ENCODE measurements at regions not wholly inside any gene's neighbourhood (a gene's known extent, or its start where the extent isn't known, plus 50 kb on each side); places are given as distances from the start of the nearest gene placed in this dataset.
"Not testable (repeated sequence)": the region's sequence is repeated elsewhere in the genome, so short reads cannot be mapped to it uniquely, and the experiment has no call there.

DNA sequence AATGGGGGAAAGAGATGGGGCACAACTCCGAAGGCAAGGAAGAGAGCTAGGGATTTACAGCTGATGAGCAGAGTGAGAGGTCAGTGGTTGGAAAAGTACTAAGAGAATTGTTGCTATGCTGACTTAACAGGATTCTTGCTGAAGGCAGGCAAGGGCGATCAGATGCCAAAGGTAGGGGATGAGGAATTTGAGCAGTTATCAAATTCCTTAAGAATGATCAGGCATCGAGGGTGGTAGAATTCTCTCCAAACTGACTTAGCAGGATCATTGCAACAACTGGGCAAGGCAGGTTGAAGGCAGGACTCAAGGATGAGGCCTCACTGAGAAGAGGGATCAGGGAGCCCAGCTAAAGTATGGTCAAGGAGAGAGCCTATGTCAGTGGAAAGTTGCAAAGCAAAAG lies 171.0 kb downstream of the HSD17B3 start:
- no peak for DNase-seq

DNA sequence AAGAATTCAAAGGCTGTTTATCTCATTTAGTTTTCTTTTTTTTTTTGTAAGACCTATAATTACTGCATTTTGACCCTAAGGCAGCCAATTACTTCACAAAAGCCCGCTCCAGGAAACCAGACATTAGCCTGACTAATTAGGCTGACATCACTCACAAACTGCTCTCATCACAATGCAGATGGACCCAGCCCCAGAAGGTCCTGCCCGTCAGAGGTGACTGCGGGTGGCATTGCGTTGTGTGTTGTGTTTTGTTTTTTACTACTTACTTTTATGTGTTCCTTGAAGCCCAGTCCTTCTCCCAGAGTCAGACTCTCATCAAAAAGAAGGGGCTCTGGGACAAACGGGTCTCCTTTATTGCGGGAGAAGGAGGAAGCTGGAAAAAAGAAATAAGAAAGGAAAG lies 172.2 kb downstream of the HSD17B3 start:
- DNase-seq: no peak

DNA sequence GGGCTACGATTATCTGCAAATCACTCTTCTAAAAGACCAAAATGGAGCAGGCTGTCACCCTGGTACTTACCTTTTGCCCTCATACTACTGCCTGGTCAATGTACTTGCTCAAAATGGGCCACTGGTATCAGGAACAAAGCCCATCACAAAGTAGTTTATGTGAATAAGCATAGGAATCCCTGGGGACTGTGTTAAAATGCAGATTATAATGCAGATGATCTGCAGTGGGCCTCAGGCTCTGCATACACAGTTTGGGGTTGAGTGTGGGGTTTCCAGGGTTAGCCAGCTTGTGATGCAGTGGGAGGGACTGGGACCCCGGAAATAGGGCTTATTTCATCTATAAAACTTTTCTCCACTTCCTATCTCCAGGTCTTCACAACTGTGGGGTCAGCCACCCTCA lies 173.1 kb downstream of the HSD17B3 start:
- DNase-seq: no peak

DNA sequence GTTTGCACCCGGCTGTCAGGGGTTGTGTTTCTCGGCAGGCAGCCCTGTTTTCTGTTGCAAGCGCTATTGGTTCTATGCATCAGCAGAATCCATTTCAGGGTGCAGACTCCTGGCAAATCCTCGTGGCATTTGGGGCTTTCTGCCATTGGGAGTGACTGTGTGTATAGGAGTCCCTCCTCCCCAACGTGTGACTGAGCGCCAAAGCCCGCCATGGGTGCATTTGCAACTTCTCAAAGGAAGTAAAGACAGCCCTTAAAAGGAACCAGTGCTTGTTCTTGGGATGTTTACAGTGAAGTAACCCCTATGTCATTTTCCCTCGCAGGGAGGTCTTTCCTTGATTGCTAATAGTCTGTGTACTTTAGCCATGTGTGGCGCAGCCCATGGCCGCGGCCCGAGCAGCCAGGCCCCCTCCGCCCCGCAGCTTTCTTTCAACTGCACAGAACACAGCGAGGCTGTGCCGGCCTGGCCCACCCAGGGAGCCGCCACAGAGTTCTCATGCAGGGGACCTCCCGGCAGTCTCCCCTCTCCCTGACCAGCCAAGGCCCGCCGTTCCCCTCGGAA lies 175.6 kb downstream of the HSD17B3 start:
- no peak for DNase-seq

DNA sequence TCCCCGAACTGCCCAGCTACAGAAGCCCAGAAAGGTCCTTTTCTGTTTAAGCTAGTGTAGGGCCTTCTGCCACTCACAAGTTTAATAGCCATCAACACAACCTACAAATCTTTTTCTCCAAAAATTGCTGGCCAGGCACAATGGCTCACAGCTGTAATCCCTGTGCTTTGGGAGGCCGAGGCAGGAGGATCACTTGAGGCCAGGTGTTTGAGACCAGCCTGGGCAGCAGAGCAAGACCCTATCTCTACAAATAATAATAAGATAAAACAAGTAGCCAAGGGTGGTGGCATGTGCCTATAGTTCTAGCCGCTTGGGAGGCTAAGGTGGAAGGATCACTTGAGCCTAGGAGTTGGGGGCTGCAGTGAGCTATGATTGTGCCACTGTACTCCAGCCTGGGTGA lies 176.4 kb downstream of the HSD17B3 start:
- DNase-seq: no peak

DNA sequence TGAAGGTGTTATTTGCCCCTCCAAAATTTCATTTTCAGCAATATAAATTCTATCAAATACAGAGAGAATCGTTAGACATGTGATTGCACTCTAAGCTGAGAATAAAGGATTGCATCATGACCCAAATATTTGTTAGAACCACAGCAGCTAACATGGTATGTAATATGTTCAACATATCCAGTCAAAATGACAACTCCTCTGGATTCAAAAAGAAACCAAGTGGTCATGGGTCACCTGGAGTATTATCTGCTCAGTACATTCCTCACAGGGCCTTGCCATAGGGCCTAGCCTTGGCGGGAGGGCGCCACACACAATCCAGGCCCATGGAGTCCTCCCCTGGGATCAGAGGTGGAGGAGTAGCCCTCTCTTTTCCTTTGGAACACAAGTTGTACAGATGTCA lies 179.2 kb downstream of the HSD17B3 start:
- no peak for DNase-seq

DNA sequence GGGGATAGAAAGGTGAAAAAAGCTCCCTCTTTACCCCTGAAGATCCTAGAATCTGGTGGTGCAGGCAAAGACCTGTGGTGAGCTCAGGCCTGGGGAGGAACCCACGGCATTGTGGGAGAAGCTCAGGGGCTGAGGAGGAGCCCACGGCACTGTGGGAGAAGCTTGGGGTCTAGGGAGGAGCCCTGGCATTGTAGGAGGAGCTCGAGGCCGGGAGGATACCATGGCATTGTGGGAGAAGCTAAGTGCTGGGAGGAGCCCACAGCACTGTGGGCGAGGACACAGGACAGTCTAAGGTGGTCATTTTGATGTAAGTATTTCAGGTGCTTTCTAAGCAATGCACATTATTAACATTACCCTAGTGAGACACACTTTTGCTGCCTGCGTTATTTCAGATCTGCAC lies 179.7 kb downstream of the HSD17B3 start:
- no peak for DNase-seq

DNA sequence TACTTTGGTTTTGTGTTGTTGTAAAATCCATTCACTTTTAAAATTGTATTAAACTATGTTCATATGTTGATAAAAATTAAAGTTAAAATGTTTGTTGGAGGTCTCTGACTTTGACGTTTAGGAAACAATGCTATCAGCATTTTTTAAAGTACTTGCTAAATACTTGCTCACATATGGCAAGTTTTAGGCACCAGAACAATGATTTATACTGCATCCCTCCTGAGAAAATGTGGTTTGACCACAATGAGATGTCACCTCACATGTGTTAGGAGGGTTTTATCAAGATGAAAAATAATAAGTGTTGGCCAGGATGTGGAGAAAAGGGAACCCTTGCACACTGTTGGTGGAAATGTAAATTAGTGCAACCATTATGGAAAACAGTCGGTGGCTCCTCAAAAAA lies 180.8 kb downstream of the HSD17B3 start:
- no peak for DNase-seq

DNA sequence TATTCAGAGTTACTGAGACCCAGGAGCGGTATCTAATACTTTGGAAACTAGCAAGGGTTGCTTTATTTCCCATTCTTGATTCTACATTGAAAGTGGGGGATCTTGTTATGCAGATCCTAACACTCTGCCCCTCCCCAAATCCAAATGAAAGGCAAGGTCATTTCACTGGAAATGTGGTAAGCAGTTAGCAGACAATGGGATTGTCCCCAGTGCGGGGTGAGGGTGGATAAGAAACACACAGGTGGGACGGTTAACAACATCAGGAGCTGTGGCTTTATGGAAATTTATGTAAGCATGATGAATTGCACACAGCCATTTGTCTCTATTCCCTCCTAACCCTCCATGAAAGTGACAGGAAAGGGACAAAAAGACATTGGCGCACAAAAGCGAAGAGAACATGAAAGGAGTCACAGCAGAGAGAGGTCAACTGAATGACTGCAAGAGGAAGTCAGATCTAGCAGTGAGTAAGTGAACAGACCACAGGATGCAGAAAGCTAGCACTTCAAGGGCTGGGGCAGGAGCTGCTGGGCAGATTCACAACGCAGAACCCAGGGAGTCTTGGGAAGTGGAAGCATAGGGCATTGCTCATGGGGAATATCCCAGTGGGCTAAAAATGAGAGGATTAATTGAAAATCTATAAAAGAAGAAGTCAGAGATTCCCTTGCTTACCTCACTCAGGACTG lies 184.4 kb downstream of the HSD17B3 start:
- DNase-seq: no peak

DNA sequence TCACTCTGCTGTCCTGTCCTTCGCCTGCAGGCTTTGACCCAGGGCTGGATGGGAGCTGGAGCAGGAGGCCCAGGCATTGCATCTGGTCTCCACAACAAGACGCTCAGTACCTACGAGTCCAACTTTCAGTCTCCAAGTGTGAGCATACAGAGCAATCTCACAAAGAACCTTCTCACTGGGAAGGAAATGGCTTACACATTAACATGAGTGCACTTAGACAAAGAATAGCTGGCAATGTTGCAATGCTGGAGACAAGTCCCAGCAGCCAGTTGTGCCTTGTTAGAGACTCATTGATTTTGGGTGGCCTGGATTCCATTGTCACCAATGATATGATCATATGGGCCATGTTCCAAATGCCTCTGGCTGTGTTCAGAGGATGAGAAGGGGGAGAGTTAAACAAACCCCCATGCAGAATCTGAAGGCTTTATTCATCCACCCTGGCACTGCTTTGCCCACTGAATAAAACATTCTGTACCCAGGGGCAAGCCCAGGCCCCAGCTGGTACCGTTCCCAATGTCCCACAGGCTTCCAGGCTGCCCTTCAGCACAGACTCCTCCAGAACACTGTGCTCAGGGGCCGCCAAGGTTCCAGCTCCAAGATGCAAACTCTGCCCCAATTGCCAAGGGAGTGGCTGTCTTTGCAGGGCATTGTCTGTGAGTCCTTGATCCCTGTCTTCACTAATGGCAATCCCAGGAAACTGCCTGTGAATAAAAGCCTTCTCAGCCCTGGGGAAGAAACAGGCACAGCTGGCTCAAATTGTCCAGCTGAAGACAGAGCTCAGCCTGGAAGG lies 185.5 kb downstream of the HSD17B3 start:
- no peak for DNase-seq

DNA sequence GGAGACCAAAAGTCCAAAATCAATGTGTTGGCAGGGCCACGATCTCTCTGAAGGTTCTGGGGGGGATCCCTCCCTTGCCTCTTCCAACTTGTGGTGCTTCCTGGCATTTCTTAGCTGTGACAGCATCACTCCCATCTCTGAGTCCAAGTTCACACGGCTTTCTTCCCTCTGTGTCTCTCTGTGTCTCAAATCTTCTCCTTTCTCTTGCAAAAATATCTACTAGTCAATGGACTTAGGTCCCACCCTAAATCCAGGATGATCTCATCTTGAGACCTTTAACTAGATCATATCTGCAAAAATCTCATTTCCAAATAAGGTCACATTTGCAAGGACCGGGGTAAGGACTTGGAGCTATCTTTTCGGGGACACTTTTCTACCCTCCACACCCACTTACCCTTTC lies 186.1 kb downstream of the HSD17B3 start:
- no peak for DNase-seq

DNA sequence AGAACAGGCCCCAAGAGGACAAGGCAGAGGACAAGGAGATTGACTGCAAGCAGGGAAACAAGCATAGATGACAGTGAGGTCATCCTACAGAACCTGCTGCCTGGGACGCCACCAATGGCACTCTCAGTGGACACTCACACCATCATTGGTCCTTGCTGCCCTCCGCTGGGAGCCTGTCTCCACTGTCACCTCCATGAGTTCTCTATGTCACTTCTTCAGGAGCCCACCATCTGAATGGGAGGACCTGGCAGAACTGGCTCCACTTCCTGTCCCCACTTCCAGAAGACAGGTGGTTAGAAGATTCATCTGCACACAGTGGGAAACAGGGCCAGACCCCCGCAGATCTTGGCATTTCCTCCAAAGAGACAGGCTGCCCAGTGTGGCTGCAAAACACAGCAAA lies 188.9 kb downstream of the HSD17B3 start:
- DNase-seq: no peak

DNA sequence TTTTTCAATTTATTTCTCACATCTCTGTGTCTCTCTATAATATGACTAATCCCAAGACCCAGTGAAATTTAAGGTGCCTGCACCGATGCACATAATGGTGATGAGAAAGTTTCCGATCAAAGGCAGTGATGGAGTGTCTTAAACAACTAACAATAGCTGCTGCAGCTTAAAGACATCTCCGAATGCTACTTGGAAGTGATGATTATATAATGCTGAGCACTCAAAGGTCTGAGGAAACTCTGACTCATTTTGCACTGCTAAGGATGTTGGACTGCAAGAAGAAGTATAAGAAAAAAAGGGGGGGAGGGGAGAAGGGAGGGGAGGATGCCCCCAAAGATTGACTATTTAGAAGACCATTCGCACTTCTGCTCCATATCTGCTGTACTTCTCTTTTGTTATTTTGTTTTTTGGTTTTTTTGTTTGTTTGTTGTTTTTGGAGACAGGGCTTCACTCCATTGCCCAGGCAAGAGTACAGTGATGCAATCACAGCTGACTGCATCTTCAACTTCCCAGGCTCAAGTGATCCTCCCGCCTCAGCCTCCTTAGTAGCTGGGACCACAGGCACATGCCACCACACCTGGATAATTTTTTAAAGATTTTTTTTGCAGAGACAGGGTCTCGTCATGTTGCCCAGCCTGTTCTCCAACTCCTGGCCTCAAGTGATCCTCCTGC lies 192.2 kb downstream of the HSD17B3 start:
- no peak for DNase-seq

DNA sequence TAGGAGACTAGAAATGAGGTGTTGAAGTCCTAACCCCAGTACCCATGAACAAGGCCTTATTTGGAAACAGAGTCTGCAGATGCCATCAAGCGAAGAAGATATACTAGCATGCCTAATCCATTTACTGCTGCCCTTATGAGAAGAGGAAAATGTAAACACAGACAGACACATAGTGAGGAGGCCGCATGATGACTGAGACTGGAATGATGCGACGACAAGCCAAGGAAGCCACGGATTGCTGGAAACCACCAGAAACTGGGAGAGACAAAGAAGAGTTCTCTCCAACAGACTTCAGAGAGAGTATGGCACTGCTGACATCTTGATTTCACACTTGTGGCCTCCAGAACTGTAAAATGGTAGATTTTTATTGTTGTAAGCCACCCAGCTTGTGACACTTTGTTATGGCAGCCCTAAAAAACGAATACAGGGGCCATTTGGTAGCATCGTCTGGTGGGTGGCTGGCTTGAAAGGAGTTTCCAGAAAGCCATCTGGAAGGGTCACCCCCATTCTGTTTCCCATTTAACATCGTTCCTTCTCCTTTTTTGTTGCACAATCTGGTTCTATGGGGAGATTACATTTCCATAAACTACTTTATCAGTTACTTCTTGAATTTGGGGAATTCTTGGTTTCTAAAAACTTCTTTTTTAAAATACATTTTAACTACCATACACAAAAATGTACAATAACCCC lies 193.1 kb downstream of the HSD17B3 start:
- no peak for DNase-seq

DNA sequence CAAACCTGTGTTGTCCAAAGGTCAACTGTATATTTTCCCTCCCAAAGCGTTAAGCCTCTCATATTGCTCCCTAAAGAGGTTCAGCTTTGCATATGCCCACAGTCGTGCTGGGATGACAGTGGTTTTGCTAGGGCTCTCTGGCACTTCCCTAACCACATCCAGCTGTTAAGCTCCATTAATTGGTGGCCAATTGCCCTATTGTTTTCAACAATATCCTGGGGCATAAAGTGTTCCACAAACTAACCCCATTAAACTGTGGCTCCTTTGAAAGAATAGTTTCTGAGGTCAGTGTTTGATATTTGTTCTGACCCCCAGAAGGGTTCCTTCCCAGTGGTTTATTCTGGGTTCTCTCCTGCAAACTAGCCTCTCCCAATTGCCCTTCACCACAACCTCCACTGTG lies 194.5 kb downstream of the HSD17B3 start:
- DNase-seq: no peak

DNA sequence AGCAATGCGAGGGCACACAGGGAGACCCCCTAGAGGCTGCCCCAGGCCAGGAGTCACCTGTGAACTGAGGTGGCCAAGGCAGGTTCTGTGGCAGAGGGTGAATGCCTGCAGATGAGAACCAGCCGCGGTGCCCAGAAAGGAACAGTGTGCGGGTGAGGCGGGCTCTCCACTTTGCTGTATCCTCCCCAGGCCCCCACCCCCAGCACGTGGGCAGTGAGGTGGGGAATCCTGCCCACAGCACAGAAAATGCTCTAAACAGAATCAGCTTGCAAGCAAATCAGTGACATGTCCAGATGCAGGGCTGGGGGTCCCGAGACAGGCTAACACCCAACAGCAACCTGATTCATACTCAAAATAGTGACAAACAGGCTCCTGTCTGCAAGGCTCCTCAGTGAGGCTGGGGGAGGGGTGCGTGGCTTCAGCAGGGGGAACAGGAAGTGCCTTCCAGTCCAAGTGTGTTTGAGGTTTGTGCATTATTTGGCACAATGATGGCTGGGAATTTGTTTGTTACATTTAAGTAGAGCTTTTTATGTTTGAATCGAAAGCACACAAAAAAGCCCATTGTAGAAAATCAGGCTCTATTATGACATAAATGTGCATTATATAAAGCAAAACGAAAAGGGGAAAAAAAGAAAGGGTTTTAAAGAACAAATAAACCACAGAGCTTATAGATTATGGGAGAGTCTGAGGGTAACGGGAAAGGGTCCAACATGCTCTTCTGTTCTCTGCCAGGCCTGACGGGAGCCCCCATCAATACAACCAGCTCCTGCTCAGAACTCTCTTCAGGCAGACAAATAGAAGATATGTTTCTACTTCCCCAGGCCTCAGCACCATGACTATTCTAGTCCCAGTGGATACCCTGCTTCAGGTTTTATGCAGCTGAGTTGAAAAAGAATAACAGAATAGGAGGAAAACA lies 201.3 kb downstream of the HSD17B3 start:
- no peak for DNase-seq

DNA sequence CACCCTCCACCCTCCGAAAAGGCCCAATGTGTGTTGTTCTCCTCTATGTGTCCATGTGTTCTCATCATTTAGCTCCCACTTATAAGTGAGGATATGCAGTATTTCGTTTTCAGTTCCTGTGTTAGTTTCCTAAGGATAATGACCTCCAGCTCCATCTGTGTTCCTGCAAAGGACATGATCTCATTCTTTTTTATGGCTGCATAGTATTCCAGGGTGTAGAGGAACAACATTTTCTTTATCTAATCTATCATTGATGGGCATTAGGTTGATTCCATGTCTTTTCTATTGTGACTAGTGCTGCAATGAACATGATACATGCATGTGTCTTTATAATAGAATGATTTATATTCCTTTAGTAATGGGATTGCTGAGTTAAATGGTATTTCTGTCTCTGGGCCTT lies 211.3 kb downstream of the HSD17B3 start:
- not testable (repeated sequence) for DNase-seq

DNA sequence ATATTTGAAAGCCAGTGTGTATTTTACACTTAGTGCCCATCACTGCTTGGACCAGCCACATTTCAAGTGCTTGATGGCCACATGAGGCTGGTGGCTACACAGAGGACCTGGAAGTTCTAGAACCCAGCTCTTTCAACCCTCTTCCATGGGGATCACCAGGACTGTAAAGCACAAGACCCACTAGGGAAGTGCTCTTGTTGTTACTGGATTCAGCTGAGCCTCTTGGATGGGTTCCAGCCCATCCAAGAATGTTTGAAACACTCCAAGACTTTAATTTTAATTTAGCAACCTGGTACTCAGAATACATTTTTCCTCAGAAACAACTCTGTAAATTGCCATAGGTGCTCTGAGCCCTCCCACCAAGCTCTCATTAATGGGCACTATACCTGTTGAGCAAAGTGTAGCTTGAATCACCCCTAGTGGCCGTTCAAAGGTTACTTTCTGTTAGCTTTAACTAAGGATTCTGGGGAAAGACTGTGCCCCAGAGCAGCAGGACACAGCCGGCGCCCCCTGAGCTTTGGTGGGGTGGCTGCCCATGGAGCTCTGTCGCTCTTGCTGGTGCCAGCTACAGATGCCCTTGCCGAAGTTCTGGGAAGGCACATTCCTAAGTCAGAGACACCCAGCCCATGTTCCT lies 212.4 kb downstream of the HSD17B3 start:
- DNase-seq: no peak

DNA sequence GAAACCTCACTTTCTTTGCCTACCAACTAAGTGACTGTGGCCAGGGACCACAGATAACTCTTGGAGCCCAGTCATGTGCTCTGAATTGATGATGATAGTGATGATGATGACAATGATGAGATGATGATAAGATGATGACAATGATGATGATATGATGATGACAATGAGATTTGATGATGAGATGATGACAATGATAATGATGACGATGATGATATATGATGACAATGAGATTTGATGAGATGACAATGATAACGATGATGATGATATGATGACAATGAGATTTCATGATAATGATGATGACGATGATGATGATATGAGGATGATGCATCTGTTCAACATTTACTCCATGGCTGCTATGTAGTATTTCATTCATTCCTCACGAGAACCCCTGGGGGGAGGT lies 213.0 kb downstream of the ERCC6L2 start:
- DNase-seq: no peak

DNA sequence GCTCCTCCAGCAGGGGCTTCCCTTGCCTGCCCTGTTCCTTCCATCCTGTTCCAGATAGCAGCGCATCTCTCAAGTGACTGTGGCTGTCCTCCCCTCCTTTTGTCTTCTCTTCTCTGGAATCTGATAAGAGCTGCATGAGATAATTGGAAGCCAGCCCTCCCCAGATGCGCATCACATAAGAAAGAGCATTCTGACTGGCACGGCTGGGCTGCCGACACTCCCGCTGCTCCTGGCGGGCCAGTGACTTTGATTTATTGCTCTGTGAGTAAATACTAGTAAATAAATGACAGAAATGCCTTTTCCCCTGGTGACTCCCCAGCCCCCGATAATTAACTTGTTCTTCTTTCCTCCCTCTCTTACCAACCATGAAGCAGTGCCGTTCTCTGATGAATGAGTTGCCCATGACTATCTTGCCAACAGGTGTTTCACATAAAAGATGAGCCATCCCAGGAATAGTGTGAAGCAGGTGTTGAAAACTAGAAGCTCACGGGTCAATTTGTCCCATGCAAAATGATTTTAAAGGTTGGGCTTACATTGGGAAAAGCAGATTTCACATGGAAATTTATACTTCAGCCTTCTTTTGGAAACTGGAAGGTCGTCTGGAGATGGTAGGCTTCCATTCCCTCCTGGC lies 212.3 kb downstream of the ERCC6L2 start:
- DNase-seq: no peak

DNA sequence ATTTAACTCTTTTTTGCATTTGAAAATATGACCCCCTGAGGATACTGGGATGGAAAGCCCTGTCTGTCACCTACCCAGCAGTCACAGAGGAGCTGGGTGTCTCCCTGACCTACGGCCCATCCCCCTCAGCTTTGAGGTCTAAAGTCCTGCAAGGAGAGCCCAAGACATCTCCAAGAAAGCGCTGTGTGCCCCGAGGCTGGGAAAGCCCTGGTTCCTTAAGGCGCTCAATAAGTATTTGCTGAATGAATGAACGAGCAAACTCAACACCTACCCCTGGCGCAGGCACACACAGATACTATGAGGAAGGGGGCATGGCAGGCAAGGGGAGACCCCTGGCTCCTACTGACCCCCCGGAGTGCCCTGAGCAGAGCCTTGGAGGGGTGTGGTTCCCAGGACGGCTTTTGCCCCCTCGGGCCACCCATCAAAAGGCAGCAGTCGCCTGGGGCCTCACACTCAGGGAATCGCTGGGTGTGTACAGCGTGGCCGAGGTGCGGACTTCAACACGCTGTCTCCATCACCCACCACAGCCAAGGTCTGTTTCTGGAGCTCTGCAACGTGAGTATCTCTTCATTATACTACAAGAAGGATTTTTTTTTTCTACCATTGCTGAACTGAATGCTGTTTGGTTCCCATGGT lies 211.6 kb downstream of the ERCC6L2 start:
- DNase-seq: no peak

All from activated CD4-positive, alpha-beta T cell treated with anti-CD3 and anti-CD28 coated beads for 1 hour (primary cell).